DMS153 (cell line): ENCODE measurements at regions not wholly inside any gene's neighbourhood (a gene's known extent, or its start where the extent isn't known, plus 50 kb on each side); places are given as distances from the start of the nearest gene placed in this dataset.

Experiments used
- DNase-seq: peaks from one replicate; lab custom pipeline; 2025; lab: John Stamatoyannopoulos, UW

GRCh38 chr3:107068980-107069379 lies 308.3 kb upstream of the CCDC54 start:
- no peak for DNase-seq

GRCh38 chr3:107076946-107077345 lies 300.3 kb upstream of the CCDC54 start:
- no peak for DNase-seq

GRCh38 chr3:107077391-107077790 lies 299.8 kb upstream of the CCDC54 start:
- no peak for DNase-seq

GRCh38 chr3:107082527-107082926 lies 294.7 kb upstream of the CCDC54 start:
- no peak for DNase-seq

GRCh38 chr3:107085261-107085660 lies 292.0 kb upstream of the CCDC54 start:
- DNase-seq, result no peak

- DNase-seq, result no peak
Observed at GRCh38 chr3:107092121-107092520, 285.1 kb upstream of the CCDC54 start.

GRCh38 chr3:107098864-107099263 lies 278.4 kb upstream of the CCDC54 start:
- DNase-seq, result no peak

- DNase-seq, result no peak
Observed at GRCh38 chr3:107100137-107100536, 277.1 kb upstream of the CCDC54 start.

GRCh38 chr3:107100573-107100972 lies 276.7 kb upstream of the CCDC54 start:
- DNase-seq, result no peak

GRCh38 chr3:107103786-107104185 lies 273.5 kb upstream of the CCDC54 start:
- no peak for DNase-seq

- DNase-seq, result no peak
Observed at GRCh38 chr3:107106316-107106715, 270.9 kb upstream of the CCDC54 start.

- no peak for DNase-seq
Observed at GRCh38 chr3:107106907-107107306, 270.3 kb upstream of the CCDC54 start.

GRCh38 chr3:107110596-107111305 lies 266.5 kb upstream of the CCDC54 start:
- DNase-seq, result no peak

- DNase-seq, result no peak
Observed at GRCh38 chr3:107111872-107112271, 265.4 kb upstream of the CCDC54 start.

GRCh38 chr3:107112356-107112755 lies 264.9 kb upstream of the CCDC54 start:
- DNase-seq, result no peak

- DNase-seq, result no peak
Observed at GRCh38 chr3:107116251-107116650, 261.0 kb upstream of the CCDC54 start.

GRCh38 chr3:107117156-107117555 lies 260.1 kb upstream of the CCDC54 start:
- DNase-seq, result no peak

- DNase-seq, result no peak
Observed at GRCh38 chr3:107117922-107118536, 259.2 kb upstream of the CCDC54 start.

GRCh38 chr3:107124885-107125284 lies 252.4 kb upstream of the CCDC54 start:
- DNase-seq, result no peak

GRCh38 chr3:107128946-107129345 lies 248.3 kb upstream of the CCDC54 start:
- DNase-seq, result no peak

GRCh38 chr3:107130089-107130700 lies 247.0 kb upstream of the CCDC54 start:
- DNase-seq, result no peak

GRCh38 chr3:107132674-107133073 lies 244.6 kb upstream of the CCDC54 start:
- DNase-seq, result no peak

GRCh38 chr3:107133891-107134290 lies 243.3 kb upstream of the CCDC54 start:
- no peak for DNase-seq
